ENCODE measurements at regions not wholly inside any gene's neighbourhood (a gene's known extent, or its start where the extent isn't known, plus 50 kb on each side); places are given as distances from the start of the nearest gene placed in this dataset.
A peak's percentile ranks its signal among the peaks of the same experiment; 100 is the strongest.

DNA sequence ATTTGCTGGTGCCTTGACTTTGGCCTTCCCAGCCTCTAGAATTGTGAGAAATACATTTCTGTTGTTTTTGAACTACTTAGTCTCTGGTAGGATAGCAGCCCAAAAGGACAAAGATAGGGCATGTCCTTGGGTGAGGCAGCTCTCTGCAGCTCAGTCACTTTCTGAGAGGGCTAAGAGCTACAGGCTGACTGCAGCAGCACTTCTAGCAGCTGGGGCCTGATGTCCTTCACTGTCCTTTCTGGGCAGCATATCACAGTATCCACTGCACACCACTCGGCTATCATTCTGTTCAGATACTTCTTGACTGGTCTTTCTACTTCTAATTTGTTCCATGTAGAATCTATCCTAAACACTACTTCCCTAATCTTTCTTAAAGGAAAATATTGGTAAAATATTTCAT is 68.5 kb upstream of the CLDN10 start:
- no peaks in the 10 kb centered on the region for H3K36me3 ChIP-seq

DNA sequence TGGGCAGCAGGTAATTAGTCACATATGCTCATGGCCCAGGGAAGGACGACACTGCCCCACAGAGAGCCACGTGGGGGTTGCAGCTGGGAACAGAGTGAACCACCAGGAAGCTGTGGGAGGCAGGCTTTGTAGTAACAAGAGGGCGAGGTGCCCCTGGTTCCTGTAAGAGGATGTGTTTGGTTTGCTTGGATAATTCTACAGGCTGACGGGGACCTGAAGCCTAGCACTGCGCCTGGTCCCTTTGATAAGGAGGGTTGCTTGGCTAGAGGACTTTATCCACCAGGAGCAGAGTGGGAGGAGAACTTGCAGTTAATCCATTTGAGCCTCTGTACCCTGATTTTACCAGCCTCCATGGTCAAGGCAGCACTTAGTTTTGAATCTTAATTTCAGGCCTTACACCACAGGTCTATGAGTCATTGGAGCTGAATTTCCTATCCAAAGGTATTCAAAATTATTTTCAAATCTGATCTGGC is 67.4 kb upstream of the CLDN10 start:
- Histone ChIP-seq H3K27ac (no peak overlapping the region), H3K4me1 (no peaks in the 10 kb centered on the region), H3K36me3 (no peaks in the 10 kb centered on the region), H3K4me3 (no peak overlapping the region), H3K9ac (ENCODE audit: low read depth in 2 of 2, low read length in 2 of 2) (no peak overlapping the region), H3K27me3 (no peaks in the 10 kb centered on the region), H3K9me3 (no peaks in the 10 kb centered on the region)
- DNase-seq: no peak
- intact Hi-C loops (cut with DNase I): no loop called here
- TF ChIP-seq, protein P1, sequence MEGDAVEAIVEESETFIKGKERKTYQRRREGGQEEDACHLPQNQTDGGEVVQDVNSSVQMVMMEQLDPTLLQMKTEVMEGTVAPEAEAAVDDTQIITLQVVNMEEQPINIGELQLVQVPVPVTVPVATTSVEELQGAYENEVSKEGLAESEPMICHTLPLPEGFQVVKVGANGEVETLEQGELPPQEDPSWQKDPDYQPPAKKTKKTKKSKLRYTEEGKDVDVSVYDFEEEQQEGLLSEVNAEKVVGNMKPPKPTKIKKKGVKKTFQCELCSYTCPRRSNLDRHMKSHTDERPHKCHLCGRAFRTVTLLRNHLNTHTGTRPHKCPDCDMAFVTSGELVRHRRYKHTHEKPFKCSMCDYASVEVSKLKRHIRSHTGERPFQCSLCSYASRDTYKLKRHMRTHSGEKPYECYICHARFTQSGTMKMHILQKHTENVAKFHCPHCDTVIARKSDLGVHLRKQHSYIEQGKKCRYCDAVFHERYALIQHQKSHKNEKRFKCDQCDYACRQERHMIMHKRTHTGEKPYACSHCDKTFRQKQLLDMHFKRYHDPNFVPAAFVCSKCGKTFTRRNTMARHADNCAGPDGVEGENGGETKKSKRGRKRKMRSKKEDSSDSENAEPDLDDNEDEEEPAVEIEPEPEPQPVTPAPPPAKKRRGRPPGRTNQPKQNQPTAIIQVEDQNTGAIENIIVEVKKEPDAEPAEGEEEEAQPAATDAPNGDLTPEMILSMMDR (IDR thresholded peaks at IDR 0.05): no peak

More for the DNA sequence above, 68.5 kb upstream of the CLDN10 start:
- intact Hi-C loops (cut with DNase I): no loop called here
- H3K4me1 ChIP-seq: no peaks in the 10 kb centered on the region
- no peak overlapping the region for H3K27ac ChIP-seq
- TF ChIP-seq, protein P1 (IDR thresholded peaks at IDR 0.05): no peak
- H3K9ac ChIP-seq (ENCODE audit: low read depth in 2 of 2, low read length in 2 of 2): no peak overlapping the region
- no peaks in the 10 kb centered on the region for H3K27me3 ChIP-seq
- no peak overlapping the region for H3K4me3 ChIP-seq
- DNase-seq: no peak
- H3K9me3 ChIP-seq: no peaks in the 10 kb centered on the region

DNA sequence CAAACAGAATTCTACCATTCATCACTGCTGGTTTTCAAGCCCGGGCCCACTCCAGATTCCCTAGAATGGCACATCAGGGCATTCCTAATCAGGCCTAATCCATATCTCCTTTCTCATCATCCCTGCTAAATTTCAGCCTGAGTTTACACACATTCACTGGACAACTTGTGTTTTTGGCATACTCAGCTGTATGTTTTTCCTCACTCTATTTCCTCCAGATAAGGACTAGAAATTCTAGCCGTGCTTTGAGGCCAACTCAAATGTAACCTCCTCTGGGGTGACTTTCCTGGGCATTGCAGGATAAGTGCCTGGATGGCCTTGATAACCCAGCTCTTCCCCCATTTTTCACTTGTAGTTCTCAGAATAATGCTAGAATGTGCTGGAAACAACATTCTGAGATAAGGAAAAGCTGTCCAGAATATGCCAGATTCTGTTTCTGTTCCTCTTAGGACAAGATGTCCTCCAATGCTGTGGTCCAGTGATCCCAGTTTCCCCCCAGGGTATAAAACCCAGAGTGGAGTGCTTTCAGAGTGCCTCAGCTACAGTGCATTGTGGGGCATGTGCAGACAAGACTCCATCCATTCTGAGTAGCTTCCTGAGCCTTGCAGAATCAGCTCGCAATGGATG is 66.9 kb upstream of the CLDN10 start:
- intact Hi-C loops (cut with DNase I): no loop called here
- Histone ChIP-seq H3K4me1 (no peaks in the 10 kb centered on the region), H3K9me3 (no peaks in the 10 kb centered on the region), H3K36me3 (no peaks in the 10 kb centered on the region), H3K9ac (ENCODE audit: low read depth in 2 of 2, low read length in 2 of 2) (no peak overlapping the region), H3K27ac (no peak overlapping the region), H3K4me3 (no peak overlapping the region), H3K27me3 (no peaks in the 10 kb centered on the region)
- TF ChIP-seq, protein P1 (IDR thresholded peaks at IDR 0.05): no peak
- DNase-seq: no peak

DNA sequence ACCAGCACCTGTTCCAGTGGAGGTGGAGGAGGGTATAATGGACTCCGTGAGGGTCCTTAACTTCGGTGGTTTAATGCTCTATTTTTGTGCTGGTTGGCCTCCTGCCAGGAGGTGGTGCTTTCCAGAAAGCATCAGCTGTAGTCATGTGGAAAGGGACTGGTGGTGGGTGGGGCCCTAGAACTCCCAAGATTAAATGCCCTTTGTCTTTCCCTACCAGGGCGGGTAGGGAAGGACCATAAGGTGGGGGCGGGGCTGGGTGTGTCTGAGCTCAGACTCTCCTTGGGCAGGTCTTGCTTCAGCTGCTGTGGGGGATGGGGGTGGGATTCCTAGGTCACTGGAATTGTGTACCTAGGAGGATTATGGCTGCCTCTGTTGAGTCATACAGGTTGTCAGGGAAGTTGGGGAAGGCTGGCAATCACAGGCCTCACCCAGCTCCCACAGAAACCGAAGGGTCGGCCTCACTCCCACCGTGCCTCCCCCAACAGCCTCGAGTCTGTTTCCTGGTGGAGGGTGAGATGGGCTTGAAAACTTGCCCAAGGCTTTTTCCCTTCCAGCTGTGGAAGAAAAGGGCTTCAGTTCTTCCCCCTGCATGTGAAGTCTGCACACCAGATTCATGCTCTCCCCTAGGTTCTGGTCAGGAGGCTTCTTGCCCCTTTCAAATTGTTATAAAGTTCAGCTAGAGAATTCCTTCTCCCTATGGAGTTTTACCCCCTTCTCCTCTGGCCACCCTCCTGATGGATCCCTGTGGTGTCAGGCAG is 60.3 kb upstream of the CLDN10 start:
- intact Hi-C loops (cut with DNase I): no loop called here
- peak; percentile 95 for DNase-seq
- H3K36me3 ChIP-seq: no peaks in the 10 kb centered on the region
- H3K9me3 ChIP-seq: no peaks in the 10 kb centered on the region
- peak overlapping the region; percentile 9 for H3K27ac ChIP-seq
- H3K27me3 ChIP-seq: no peaks in the 10 kb centered on the region
- no peak overlapping the region for H3K9ac ChIP-seq (ENCODE audit: low read depth in 2 of 2, low read length in 2 of 2)
- H3K4me3 ChIP-seq: no peak overlapping the region
- TF ChIP-seq, protein P1 (IDR thresholded peaks at IDR 0.05): no peak
- peaks cover 4% of the 10 kb centered on the region for H3K4me1 ChIP-seq

DNA sequence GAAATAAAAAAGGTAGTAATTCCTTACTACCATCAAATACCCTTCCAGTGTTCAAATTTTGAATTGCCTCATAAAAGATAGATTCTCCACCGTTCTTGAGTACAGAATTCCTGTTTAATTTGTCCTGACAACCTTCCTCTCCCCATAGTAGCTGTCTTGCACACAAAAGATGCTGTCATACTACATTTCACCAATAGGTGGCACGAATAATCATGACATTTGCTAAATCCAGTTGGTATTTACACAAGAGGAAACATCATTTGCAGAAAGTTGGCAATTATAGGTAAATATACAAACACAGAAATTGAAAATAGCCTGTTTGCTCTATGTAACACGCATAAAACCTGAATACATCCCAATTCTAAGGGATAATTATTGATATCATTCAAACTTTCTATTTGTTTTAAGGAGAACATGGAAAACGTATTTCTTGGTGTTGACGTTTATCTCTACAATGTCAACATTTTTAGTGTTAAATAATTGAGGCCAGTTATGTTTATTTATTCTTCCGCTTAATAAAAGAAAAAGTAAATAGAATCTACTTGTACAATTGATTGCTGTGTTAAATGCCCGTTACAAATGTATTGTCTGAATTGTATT is 58.3 kb upstream of the CLDN10 start:
- no peak overlapping the region for H3K4me3 ChIP-seq
- no peaks in the 10 kb centered on the region for H3K27me3 ChIP-seq
- no peaks in the 10 kb centered on the region for H3K36me3 ChIP-seq
- intact Hi-C loops (cut with DNase I): no loop called here
- H3K27ac ChIP-seq: no peak overlapping the region
- DNase-seq: peak; percentile 40
- TF ChIP-seq, protein P1 (IDR thresholded peaks at IDR 0.05): peak; percentile 72
- H3K9me3 ChIP-seq: no peaks in the 10 kb centered on the region
- H3K9ac ChIP-seq (ENCODE audit: low read depth in 2 of 2, low read length in 2 of 2): no peak overlapping the region
- H3K4me1 ChIP-seq: peaks cover 4% of the 10 kb centered on the region

Measured in colonic mucosa (tissue), 4 donors.